Calu3 (cell line): ENCODE measurements at regions not wholly inside any gene's neighbourhood (a gene's known extent, or its start where the extent isn't known, plus 50 kb on each side); places are given as distances from the start of the nearest gene placed in this dataset.

Experiments
- BruUV-seq: library from RNA; stranded (reverse); fragments of 400-500 nt; replicated peaks from 2 replicates; lab custom pipeline; 2021; lab: Mats Ljungman, UMichigan
- CTCF ChIA-PET: fragments of 300-600 bp; sonication (Branson Sonifier 250); formaldehyde crosslinking; loops from one replicate; lab custom pipeline; 2022; ENCODE audit warnings: antibody characterized with exemption; lab: Charles Lee
- DNase-seq: peaks from one replicate; pipeline ENCODE4 v3.0.0; 2022
- H3K27ac Mint-ChIP-seq: one replicate; pipeline ENCODE4 v1.8.0; 2022; ENCODE audit warnings: mixed read lengths; ENCODE audit not compliant: unreplicated experiment
- H3K27me3 Mint-ChIP-seq: one replicate; pipeline ENCODE4 v1.8.0; 2022; ENCODE audit warnings: mixed read lengths; ENCODE audit not compliant: unreplicated experiment
- H3K36me3 Mint-ChIP-seq: one replicate; pipeline ENCODE4 v1.8.0; 2022; ENCODE audit warnings: mild to moderate bottlenecking, moderate library complexity, mixed read lengths; ENCODE audit not compliant: insufficient read depth, unreplicated experiment
- H3K4me1 Mint-ChIP-seq: one replicate; pipeline ENCODE4 v1.8.0; 2022; ENCODE audit warnings: mild to moderate bottlenecking, low read depth, mixed read lengths; ENCODE audit not compliant: unreplicated experiment
- H3K4me3 Mint-ChIP-seq: one replicate; pipeline ENCODE4 v1.8.0; 2022; ENCODE audit warnings: mild to moderate bottlenecking, low read depth, moderate library complexity, mixed read lengths; ENCODE audit not compliant: unreplicated experiment
- H3K9me3 Mint-ChIP-seq: one replicate; pipeline ENCODE4 v1.8.0; 2022; ENCODE audit warnings: low read depth, mixed read lengths; ENCODE audit not compliant: unreplicated experiment
- CTCF ChIP-seq: fragments of 200-600 bp; IDR thresholded peaks from one replicate; pipeline ENCODE4 v1.8.0; 2022; ENCODE audit warnings: antibody characterized with exemption; ENCODE audit not compliant: unreplicated experiment
- intact Hi-C: fragments of 100-400 bp; cut with micrococcal nuclease; formaldehyde crosslinking; loops from one replicate; pipeline ENCODE4 v1.10.0; 2022; ENCODE audit not compliant: unreplicated experiment

GRCh38 chr20:52490711-52491430 is 299.3 kb upstream of the ZFP64 start:
- H3K27me3 Mint-ChIP-seq = no peaks in the 10 kb centered on the region
- no peak overlapping the region for H3K27ac Mint-ChIP-seq
- no peak for TF ChIP-seq CTCF
- CTCF ChIA-PET = no interaction called here
- intact Hi-C loops = no loop called here
- DNase-seq = no peak
- H3K9me3 Mint-ChIP-seq = peaks cover 7% of the 10 kb centered on the region
- no peak overlapping the region for H3K4me3 Mint-ChIP-seq
- H3K36me3 Mint-ChIP-seq = no peaks in the 10 kb centered on the region
- BruUV-seq = no TSS peak
- H3K4me1 Mint-ChIP-seq = no peaks in the 10 kb centered on the region

GRCh38 chr20:52484438-52484837 is 292.9 kb upstream of the ZFP64 start:
- Mint-ChIP-seq H3K27me3 (no peaks in the 10 kb centered on the region), H3K27ac (no peak overlapping the region), H3K4me3 (no peak overlapping the region), H3K4me1 (no peaks in the 10 kb centered on the region), H3K36me3 (no peaks in the 10 kb centered on the region), H3K9me3 (peaks cover 6% of the 10 kb centered on the region)
- no peak for TF ChIP-seq CTCF
- DNase-seq = no peak
- intact Hi-C loops = no loop called here
- CTCF ChIA-PET = interaction anchor here (0.6 kb wide), 1 partner anchor 539 kb away, joined by 3 read pairs; no protein-coding TSS in a partner anchor
- BruUV-seq = no TSS peak

GRCh38 chr20:52483382-52483781 is 291.8 kb upstream of the ZFP64 start:
- no TSS peak for BruUV-seq

GRCh38 chr20:52482044-52482443 is 290.5 kb upstream of the ZFP64 start:
- TF ChIP-seq CTCF = no peak
- CTCF ChIA-PET = no interaction called here
- Mint-ChIP-seq H3K4me3 (no peak overlapping the region), H3K9me3 (peaks cover 8% of the 10 kb centered on the region), H3K4me1 (no peaks in the 10 kb centered on the region), H3K27ac (no peak overlapping the region), H3K36me3 (no peaks in the 10 kb centered on the region), H3K27me3 (no peaks in the 10 kb centered on the region)
- DNase-seq = no peak
- intact Hi-C loops = no loop called here
- BruUV-seq = no TSS peak

More at GRCh38 chr20:52483382-52483781, 291.8 kb upstream of the ZFP64 start:
- peaks cover 8% of the 10 kb centered on the region for H3K9me3 Mint-ChIP-seq
- no peaks in the 10 kb centered on the region for H3K27me3 Mint-ChIP-seq
- no peaks in the 10 kb centered on the region for H3K36me3 Mint-ChIP-seq
- no peaks in the 10 kb centered on the region for H3K4me1 Mint-ChIP-seq
- no peak for TF ChIP-seq CTCF
- intact Hi-C loops = no loop called here
- DNase-seq = no peak
- H3K27ac Mint-ChIP-seq = no peak overlapping the region
- CTCF ChIA-PET = interaction anchor here (0.6 kb wide), 1 partner anchor 834 kb away, joined by 3 read pairs; no protein-coding TSS in a partner anchor
- H3K4me3 Mint-ChIP-seq = no peak overlapping the region
